GM12878 (cell line): ENCODE measurements at regions not wholly inside any gene's neighbourhood (a gene's known extent, or its start where the extent isn't known, plus 50 kb on each side); places are given as distances from the start of the nearest gene placed in this dataset.

ENCODE experiments used
- CEBPZ ChIP-seq: fragments of 150-350 bp; IDR thresholded peaks from 2 replicates; pipeline ENCODE4 v1.6.1; 2016; ENCODE audit warnings: low read depth, low read length
- NR2C1 ChIP-seq: fragments of 450-650 bp; IDR thresholded peaks from 2 replicates; pipeline ENCODE4 v1.6.1; 2017; ENCODE audit warnings: antibody characterized with exemption, mild to moderate bottlenecking, moderate library complexity
- NR2C2 ChIP-seq: IDR thresholded peaks from 2 replicates; pipeline ENCODE4 v1.6.1; 2011; ENCODE audit warnings: borderline replicate concordance, low read depth; ENCODE audit not compliant: control insufficient read depth, insufficient read length
- REST ChIP-seq: IDR thresholded peaks from 2 replicates; pipeline ENCODE4 v1.6.1; 2012; ENCODE audit warnings: mild to moderate bottlenecking, low read depth, low read length
- SMARCA5 ChIP-seq: fragments of 450-650 bp; IDR thresholded peaks from 2 replicates; pipeline ENCODE4 v1.6.1; 2017; ENCODE audit warnings: mild to moderate bottlenecking
- ZNF274 ChIP-seq: IDR thresholded peaks from one replicate; pipeline ENCODE4 v1.8.0; 2011; ENCODE audit not compliant: insufficient read length, insufficient read depth
- ZZZ3 ChIP-seq: IDR thresholded peaks from 2 replicates; pipeline ENCODE4 v1.6.1; 2011; ENCODE audit warnings: low read depth; ENCODE audit not compliant: control insufficient read depth, insufficient read length

GRCh38 chr17:63362115-63362514, 84.0 kb downstream of the CYB561 start (continued):
- TF ChIP-seq REST = no peak
- TF ChIP-seq ZNF274 = no peak
- TF ChIP-seq CEBPZ = no peak
- no peak for TF ChIP-seq NR2C1
- TF ChIP-seq ZZZ3 = no peak
- no peak for TF ChIP-seq NR2C2
- TF ChIP-seq SMARCA5 = no peak
- TF ChIP-seq, all 136 proteins: peak for 0
